Omental fat pad (tissue), 3 donors: ENCODE measurements at regions not wholly inside any gene's neighbourhood (a gene's known extent, or its start where the extent isn't known, plus 50 kb on each side); places are given as distances from the start of the nearest gene placed in this dataset.

Source experiments
- ATAC-seq: fragments of 150-250 bp; one replicate; pipeline ENCODE4 v1.9.1; 2016; ENCODE audit warnings: mild to moderate bottlenecking, moderate library complexity; ENCODE audit not compliant: low FRiP score
- DNase-seq: peaks from one replicate; pipeline ENCODE4 v3.0.0-alpha.2; 2019; ENCODE audit warnings: low spot score
- CTCF ChIP-seq, 3 donors: fragments of 450-650 bp; IDR thresholded peaks; one replicate each; pipeline ENCODE4 v1.5.1; 2016 to 2017; ENCODE audit warnings: antibody characterized with exemption in 3 of 3, mild to moderate bottlenecking in 3 of 3, moderate library complexity in 2 of 3

GRCh38 chr2:196314780-196315179, 143.4 kb upstream of the STK17B start:
- no peak for ATAC-seq
- no peak for TF ChIP-seq CTCF (IDR thresholded peaks at IDR 0.05)
- DNase-seq, result no peak

- no peak for ATAC-seq
- no peak for TF ChIP-seq CTCF (IDR thresholded peaks at IDR 0.05)
Measured at GRCh38 chr2:196315388-196316049, 144.1 kb upstream of the STK17B start.

GRCh38 chr2:196316050-196316430, 144.7 kb upstream of the STK17B start:
- ATAC-seq (no peak), DNase-seq (no peak)
- no peak for TF ChIP-seq CTCF (IDR thresholded peaks at IDR 0.05)

More at GRCh38 chr2:196315388-196316049, 144.1 kb upstream of the STK17B start:
- DNase-seq, result no peak

GRCh38 chr2:196318517-196319377, 147.4 kb upstream of the STK17B start:
- DNase-seq (no peak), ATAC-seq (no peak)
- TF ChIP-seq CTCF (IDR thresholded peaks at IDR 0.05), result no peak

- DNase-seq (no peak), ATAC-seq (no peak)
- TF ChIP-seq CTCF (IDR thresholded peaks at IDR 0.05), result no peak
Measured at GRCh38 chr2:196322973-196323810, 151.8 kb upstream of the STK17B start.

GRCh38 chr2:196324211-196324610, 152.8 kb upstream of the STK17B start:
- no peak for ATAC-seq
- DNase-seq, result no peak
- TF ChIP-seq CTCF (IDR thresholded peaks at IDR 0.05), result no peak
